GM12878 (cell line): ENCODE measurements at regions not wholly inside any gene's neighbourhood (a gene's known extent, or its start where the extent isn't known, plus 50 kb on each side); places are given as distances from the start of the nearest gene placed in this dataset.
A peak's percentile ranks its signal among the peaks of the same experiment; 100 is the strongest.

Source experiments
- CHD2 ChIP-seq: IDR thresholded peaks from 2 replicates; pipeline ENCODE4 v1.6.1; 2011; ENCODE audit warnings: low read depth, low read length, improper control_type of control experiment, borderline replicate concordance
- CREB1 ChIP-seq: IDR thresholded peaks from 2 replicates; pipeline ENCODE4 v1.6.1; 2012; ENCODE audit warnings: low read depth, mild to moderate bottlenecking, inconsistent platforms
- HDAC6 ChIP-seq: fragments of 200-600 bp; sonication (generic); IDR thresholded peaks from one replicate; pipeline ENCODE4 v1.8.0; 2017; ENCODE audit warnings: antibody characterized with exemption; ENCODE audit not compliant: unreplicated experiment
- KLF5 ChIP-seq: fragments of 450-650 bp; IDR thresholded peaks from 2 replicates; pipeline ENCODE4 v1.6.1; 2014; ENCODE audit warnings: mild to moderate bottlenecking; ENCODE audit not compliant: partially characterized antibody
- MTA3 ChIP-seq: IDR thresholded peaks from 2 replicates; pipeline ENCODE4 v1.6.1; 2012; ENCODE audit warnings: low read length, inconsistent platforms, borderline replicate concordance
- NFIC ChIP-seq: IDR thresholded peaks from 2 replicates; pipeline ENCODE4 v1.6.1; 2012; ENCODE audit warnings: low read depth, mild to moderate bottlenecking, inconsistent platforms, low read length, moderate library complexity
- NFYB ChIP-seq: IDR thresholded peaks from 2 replicates; pipeline ENCODE4 v1.6.1; 2011; ENCODE audit warnings: low read depth, mild to moderate bottlenecking, low read length, improper control_type of control experiment, moderate library complexity; ENCODE audit not compliant: insufficient read depth
- RAD21 ChIP-seq: IDR thresholded peaks from 2 replicates; pipeline ENCODE4 v1.6.1; 2011; ENCODE audit warnings: mild to moderate bottlenecking, low read depth, low read length, moderate library complexity; ENCODE audit not compliant: insufficient read depth
- TF ChIP-seq, protein P1 (sequence below), 3 experiments: IDR thresholded peaks in 2 of 3; conservative IDR thresholded peaks in 1 of 3; 2 replicates each; pipeline ENCODE4 v1.5.1; 2011; ENCODE audit warnings: low read depth in 3 of 3, low read length in 3 of 3, mild to moderate bottlenecking in 3 of 3, control low read depth in 2 of 3, moderate library complexity in 2 of 3, inconsistent platforms in 1 of 3, mixed read lengths in 1 of 3; ENCODE audit not compliant: control insufficient read depth in 2 of 3, insufficient read depth in 1 of 3; ENCODE audit errors: extremely low read depth in 1 of 3
- TF ChIP-seq, protein P2 (sequence below): IDR thresholded peaks from 2 replicates; pipeline ENCODE4 v1.6.1; 2011; ENCODE audit warnings: low read depth, low read length, improper control_type of control experiment, borderline replicate concordance

DNA sequence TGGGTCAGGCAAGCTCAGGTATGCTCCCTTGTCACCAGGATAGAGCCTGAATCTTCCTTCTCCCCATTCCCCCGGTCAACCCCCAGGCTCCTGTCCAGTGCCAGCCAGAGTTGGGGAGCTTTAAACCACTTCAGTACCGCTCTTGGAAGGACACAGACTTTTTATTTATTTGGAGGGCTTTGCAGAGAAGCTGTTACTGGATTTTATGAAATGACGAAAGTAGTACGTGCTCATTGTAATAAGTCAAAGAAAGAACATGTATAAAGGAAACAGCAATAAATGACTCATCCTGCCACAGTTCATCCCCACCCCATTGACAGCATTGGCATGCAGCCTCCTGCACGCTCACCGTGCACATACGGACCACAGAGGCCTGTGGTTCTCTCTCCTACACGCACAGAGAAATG, 230.3 kb downstream of the AUH start:
- TF ChIP-seq NFIC (peak; percentile 47; the same call in 1 of the 2 replicates), CREB1 (peak; percentile 61), HDAC6 (no peak), KLF5 (no peak), MTA3 (no peak), CHD2 (no peak), NFYB (no peak), RAD21 (no peak)
- TF ChIP-seq, protein P1, sequence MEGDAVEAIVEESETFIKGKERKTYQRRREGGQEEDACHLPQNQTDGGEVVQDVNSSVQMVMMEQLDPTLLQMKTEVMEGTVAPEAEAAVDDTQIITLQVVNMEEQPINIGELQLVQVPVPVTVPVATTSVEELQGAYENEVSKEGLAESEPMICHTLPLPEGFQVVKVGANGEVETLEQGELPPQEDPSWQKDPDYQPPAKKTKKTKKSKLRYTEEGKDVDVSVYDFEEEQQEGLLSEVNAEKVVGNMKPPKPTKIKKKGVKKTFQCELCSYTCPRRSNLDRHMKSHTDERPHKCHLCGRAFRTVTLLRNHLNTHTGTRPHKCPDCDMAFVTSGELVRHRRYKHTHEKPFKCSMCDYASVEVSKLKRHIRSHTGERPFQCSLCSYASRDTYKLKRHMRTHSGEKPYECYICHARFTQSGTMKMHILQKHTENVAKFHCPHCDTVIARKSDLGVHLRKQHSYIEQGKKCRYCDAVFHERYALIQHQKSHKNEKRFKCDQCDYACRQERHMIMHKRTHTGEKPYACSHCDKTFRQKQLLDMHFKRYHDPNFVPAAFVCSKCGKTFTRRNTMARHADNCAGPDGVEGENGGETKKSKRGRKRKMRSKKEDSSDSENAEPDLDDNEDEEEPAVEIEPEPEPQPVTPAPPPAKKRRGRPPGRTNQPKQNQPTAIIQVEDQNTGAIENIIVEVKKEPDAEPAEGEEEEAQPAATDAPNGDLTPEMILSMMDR (IDR thresholded peaks at IDR 0.05 in 2 of 3, conservative IDR thresholded peaks at IDR 0.05 in 1 of 3; ENCODE audit: control insufficient read depth in 2 of 3, extremely low read depth in 1 of 3, insufficient read depth in 1 of 3, low read depth in 3 of 3, low read length in 3 of 3) = no peak
- TF ChIP-seq, protein P2, sequence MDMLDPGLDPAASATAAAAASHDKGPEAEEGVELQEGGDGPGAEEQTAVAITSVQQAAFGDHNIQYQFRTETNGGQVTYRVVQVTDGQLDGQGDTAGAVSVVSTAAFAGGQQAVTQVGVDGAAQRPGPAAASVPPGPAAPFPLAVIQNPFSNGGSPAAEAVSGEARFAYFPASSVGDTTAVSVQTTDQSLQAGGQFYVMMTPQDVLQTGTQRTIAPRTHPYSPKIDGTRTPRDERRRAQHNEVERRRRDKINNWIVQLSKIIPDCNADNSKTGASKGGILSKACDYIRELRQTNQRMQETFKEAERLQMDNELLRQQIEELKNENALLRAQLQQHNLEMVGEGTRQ = no peak
